H1 (cell line): ENCODE measurements at regions not wholly inside any gene's neighbourhood (a gene's known extent, or its start where the extent isn't known, plus 50 kb on each side); places are given as distances from the start of the nearest gene placed in this dataset.

ENCODE experiments used
- CHD7 ChIP-seq: fragments of 300-600 bp; sonication (generic); IDR thresholded peaks from 2 replicates; pipeline ENCODE4 v1.7.1; 2012; ENCODE audit warnings: low read length, moderate library complexity, mild to moderate bottlenecking, inconsistent platforms; ENCODE audit not compliant: insufficient replicate concordance
- EP300 ChIP-seq, 2 experiments: IDR thresholded peaks; 1 replicate in 1 of 2; 2 replicates in 1 of 2; pipeline ENCODE4 v1.6.1; 2011 to 2012; ENCODE audit warnings: low read depth in 2 of 2, low read length in 2 of 2, mild to moderate bottlenecking in 2 of 2, borderline replicate concordance in 1 of 2, inconsistent platforms in 1 of 2, moderate library complexity in 1 of 2
- EZH2 ChIP-seq: fragments of 200-600 bp; sonication (generic); IDR thresholded peaks from 2 replicates; pipeline ENCODE4 v1.7.1; 2012; ENCODE audit warnings: low read depth, mild to moderate bottlenecking, moderate library complexity, low read length, inconsistent platforms; ENCODE audit not compliant: severe bottlenecking
- JUND ChIP-seq: IDR thresholded peaks from 2 replicates; pipeline ENCODE4 v1.6.1; 2011; ENCODE audit warnings: mild to moderate bottlenecking, improper control_type of control experiment, low read length
- NRF1 ChIP-seq: IDR thresholded peaks from 2 replicates; pipeline ENCODE4 v1.6.1; 2011; ENCODE audit warnings: mild to moderate bottlenecking, low read depth, low read length, improper control_type of control experiment
- RAD21 ChIP-seq, 2 experiments: IDR thresholded peaks in 1 of 2; conservative IDR thresholded peaks in 1 of 2; 2 replicates each; pipeline ENCODE4 v1.6.1; 2011; ENCODE audit warnings: low read depth in 2 of 2, low read length in 2 of 2, improper control_type of control experiment in 1 of 2, inconsistent platforms in 1 of 2, mild to moderate bottlenecking in 1 of 2, moderate library complexity in 1 of 2
- RBBP5 ChIP-seq: IDR thresholded peaks from 2 replicates; pipeline ENCODE4 v1.7.1; 2012; ENCODE audit warnings: low read depth, mild to moderate bottlenecking, inconsistent platforms, low read length, moderate library complexity, borderline replicate concordance
- RXRA ChIP-seq: IDR thresholded peaks from 2 replicates; pipeline ENCODE4 v1.6.1; 2011; ENCODE audit warnings: low read depth, mild to moderate bottlenecking, low read length, moderate library complexity; ENCODE audit not compliant: insufficient read depth
- SRF ChIP-seq: IDR thresholded peaks from 2 replicates; pipeline ENCODE4 v1.6.1; 2011; ENCODE audit warnings: mild to moderate bottlenecking, low read depth, low read length, moderate library complexity
- SUZ12 ChIP-seq: fragments of 200-600 bp; sonication (generic); IDR thresholded peaks from 2 replicates; pipeline ENCODE4 v1.6.1; 2012; ENCODE audit warnings: mild to moderate bottlenecking, inconsistent platforms, low read length, moderate library complexity, mixed read lengths
- TAF1 ChIP-seq: IDR thresholded peaks from 2 replicates; pipeline ENCODE4 v1.6.1; 2011; ENCODE audit warnings: mild to moderate bottlenecking, low read depth, low read length
- TEAD4 ChIP-seq: IDR thresholded peaks from 2 replicates; pipeline ENCODE4 v1.6.1; 2012; ENCODE audit warnings: low read depth, low read length, inconsistent platforms, mixed read lengths

- TF ChIP-seq CHD7 (no peak), SUZ12 (no peak), EP300 (IDR thresholded peaks at IDR 0.05; ENCODE audit: borderline replicate concordance in 1 of 2, low read depth in 2 of 2, low read length in 2 of 2) (no peak), RAD21 (IDR thresholded peaks at IDR 0.05 in 1 of 2, conservative IDR thresholded peaks at IDR 0.05 in 1 of 2; ENCODE audit: low read depth in 2 of 2, low read length in 2 of 2) (no peak), NRF1 (no peak), RXRA (no peak), TEAD4 (no peak), SRF (no peak), JUND (no peak), EZH2 (no peak), RBBP5 (no peak), TAF1 (no peak)
Measured at GRCh38 chr10:52635651-52636050, 136.9 kb downstream of the MBL2 start (continued).
